SK-N-SH treated with all-trans-retinoic acid at 6 μM for 48 hours (cell line): ENCODE measurements at regions not wholly inside any gene's neighbourhood (a gene's known extent, or its start where the extent isn't known, plus 50 kb on each side); places are given as distances from the start of the nearest gene placed in this dataset.

Experiments used
- CREB5 ChIP-seq: fragments of 250-450 bp; sonication (Bioruptor Pico); IDR thresholded peaks from 2 replicates; pipeline ENCODE4 v1.5.1; 2020; ENCODE audit warnings: low read depth, mild to moderate bottlenecking, moderate library complexity
- TCF4 ChIP-seq: fragments of 250-450 bp; sonication (Bioruptor Pico); IDR thresholded peaks from 2 replicates; pipeline ENCODE4 v1.8.0; 2021; ENCODE audit warnings: mild to moderate bottlenecking, moderate library complexity, borderline replicate concordance
- ZFP3 ChIP-seq: fragments of 250-450 bp; sonication (Bioruptor Pico); IDR thresholded peaks from 2 replicates; pipeline ENCODE4 v1.5.0; 2020; ENCODE audit warnings: mild to moderate bottlenecking, moderate library complexity
- ZFP30 ChIP-seq: fragments of 450-650 bp; formaldehyde crosslinking; IDR thresholded peaks from 2 replicates; pipeline ENCODE4 v1.5.0; 2022; ENCODE audit warnings: mild to moderate bottlenecking, moderate library complexity
- TF ChIP-seq, protein P1 (sequence below): fragments of 250-450 bp; sonication (Bioruptor Pico); IDR thresholded peaks from 2 replicates; pipeline ENCODE4 v1.5.1; 2021; ENCODE audit warnings: mild to moderate bottlenecking, moderate library complexity

DNA sequence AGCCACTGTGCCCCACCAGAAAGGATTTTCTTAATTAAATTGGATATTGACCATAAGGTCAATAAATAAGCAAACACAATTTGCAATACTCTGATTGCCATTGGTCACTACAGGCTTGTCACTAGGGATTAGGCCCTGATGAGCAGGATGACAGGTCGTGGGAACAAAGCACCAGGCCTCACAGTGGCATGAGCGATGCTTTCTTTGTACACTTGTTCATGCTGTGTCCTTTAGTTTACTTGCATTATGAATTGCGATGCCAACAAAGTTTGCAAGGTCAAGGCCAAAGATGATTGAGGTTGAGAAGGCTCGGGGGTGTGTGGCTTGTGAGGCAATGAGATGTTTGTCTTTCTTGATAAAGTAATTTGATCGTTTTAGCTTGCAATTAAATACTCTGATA, 136.0 kb downstream of the TTC8 start:
- no peak for TF ChIP-seq CREB5 (CRISPR knock-in tag)
- no peak for TF ChIP-seq ZFP3
- TF ChIP-seq, protein P1, sequence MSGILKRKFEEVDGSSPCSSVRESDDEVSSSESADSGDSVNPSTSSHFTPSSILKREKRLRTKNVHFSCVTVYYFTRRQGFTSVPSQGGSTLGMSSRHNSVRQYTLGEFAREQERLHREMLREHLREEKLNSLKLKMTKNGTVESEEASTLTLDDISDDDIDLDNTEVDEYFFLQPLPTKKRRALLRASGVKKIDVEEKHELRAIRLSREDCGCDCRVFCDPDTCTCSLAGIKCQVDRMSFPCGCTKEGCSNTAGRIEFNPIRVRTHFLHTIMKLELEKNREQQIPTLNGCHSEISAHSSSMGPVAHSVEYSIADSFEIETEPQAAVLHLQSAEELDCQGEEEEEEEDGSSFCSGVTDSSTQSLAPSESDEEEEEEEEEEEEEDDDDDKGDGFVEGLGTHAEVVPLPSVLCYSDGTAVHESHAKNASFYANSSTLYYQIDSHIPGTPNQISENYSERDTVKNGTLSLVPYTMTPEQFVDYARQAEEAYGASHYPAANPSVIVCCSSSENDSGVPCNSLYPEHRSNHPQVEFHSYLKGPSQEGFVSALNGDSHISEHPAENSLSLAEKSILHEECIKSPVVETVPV (CRISPR knock-in tag), result no peak
- TF ChIP-seq ZFP30 (CRISPR knock-in tag), result no peak
- no peak for TF ChIP-seq TCF4 (CRISPR knock-in tag)
